HG03457 (cell line): ENCODE measurements at regions not wholly inside any gene's neighbourhood (a gene's known extent, or its start where the extent isn't known, plus 50 kb on each side); places are given as distances from the start of the nearest gene placed in this dataset.

Experiments used
- ATAC-seq: cut with Tn5 transposase; IDR thresholded peaks from one replicate; pipeline ENCODE4 v1.9.1; 2021; ENCODE audit warnings: moderate number of reproducible peaks; ENCODE audit not compliant: unreplicated experiment

DNA sequence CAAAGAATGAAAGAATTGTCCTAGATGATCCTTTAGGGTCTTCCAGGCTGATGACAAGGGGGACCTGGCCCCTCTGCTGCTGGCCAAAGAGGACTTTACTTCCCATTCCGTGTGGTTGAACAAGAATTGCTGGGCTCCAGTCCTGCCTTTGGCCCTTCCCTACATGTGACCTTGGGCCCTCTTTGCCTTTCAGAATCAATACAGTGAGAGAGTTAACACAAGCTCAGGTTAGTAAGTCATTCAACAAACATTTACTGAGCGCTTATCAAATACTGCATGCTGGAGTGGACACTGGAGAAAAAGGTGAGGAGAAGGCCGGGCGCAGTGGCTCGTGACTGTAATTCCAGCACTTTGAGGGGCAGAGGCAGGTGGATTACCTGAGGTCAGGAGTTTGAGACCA, 113.1 kb downstream of the C9orf50 start:
- ATAC-seq: no peak

DNA sequence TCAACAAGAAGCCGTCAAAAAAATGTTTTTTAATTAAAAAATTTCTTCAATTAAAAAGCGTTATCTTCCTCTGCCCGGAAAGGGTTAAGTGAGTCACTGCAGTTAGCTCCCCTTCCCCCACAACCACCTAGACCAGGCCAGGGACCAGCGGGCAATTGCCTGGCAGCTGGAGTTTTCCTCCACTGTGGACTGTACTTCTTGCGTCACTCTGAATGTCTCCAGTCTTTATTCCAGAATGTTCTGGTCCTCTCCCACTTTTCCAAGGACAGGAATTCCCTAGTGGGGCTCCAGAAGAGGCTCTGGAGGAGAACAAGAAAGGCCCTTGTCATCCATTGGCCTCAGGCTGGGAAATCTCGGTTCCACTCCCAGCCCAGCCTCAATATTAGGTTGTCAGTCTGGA, 114.0 kb downstream of the C9orf50 start:
- no peak for ATAC-seq

DNA sequence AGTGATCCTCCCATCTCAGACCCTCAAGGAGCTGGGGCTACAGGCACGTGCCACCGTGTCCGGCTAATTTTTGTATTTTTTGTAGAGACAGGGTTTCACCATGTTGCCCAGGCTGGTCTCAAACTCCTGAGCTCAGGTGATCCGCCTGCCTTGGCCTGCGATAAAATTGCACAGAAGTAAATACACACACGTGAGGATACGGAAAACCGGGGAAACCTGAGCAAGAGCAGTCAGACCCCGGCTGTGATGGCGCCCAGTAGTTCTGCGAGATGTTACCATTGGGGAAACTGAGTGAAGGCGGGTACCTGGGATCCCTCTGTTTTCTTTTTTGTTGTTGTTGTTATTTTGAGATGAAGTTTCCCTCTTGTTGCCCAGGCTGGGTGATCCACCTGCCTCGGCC, 114.9 kb downstream of the C9orf50 start:
- no peak for ATAC-seq

DNA sequence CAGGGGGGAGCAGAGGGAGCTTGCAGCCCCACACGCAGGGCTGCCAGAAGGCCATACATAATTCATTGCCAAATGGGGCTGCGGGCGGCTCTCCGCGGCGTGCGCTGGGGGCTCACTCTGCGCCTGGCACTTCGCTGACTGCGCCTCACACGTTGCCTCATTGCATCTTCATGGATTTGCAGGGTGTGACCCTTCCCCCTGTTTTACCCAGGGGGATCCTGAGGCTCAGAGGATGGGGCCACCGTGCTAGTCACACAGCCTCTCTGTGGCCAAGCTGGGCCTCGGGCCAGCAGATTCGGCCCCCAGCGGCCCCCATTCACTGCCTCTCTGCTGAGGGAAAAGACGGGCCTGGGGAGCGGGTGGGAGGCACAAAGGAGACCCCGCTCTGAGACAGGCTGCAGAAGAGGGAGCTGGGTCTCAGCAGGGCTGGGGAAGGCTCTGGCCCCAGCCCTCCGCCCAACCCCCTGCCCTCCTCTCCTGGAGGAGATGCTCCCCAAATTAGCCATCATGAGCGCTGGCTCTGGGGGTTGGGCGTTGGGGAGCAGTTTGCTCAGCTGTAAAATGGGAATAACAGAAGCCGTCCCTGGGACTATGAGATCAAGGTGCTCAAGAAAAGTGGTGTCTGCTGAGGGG, 115.5 kb downstream of the C9orf50 start:
- ATAC-seq: no peak

DNA sequence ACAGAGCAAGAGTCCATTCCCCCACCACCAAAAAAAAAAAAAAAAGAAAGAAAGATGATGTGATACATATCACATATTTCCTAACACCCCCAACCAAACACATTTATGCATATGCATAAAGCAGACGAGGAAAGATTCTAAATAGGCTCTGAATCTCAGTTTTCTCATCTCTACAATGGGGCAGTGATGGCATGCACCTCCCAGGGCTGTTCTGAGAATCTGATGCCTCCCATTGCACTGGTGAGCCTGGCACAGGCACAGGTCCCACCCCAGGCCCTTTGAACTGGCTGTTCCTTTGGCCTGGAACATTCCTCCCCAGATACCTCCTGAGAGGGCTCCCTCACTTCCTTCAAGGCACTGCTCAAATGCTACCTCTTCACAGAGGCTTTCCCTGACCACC, 116.5 kb downstream of the C9orf50 start:
- ATAC-seq: no peak

DNA sequence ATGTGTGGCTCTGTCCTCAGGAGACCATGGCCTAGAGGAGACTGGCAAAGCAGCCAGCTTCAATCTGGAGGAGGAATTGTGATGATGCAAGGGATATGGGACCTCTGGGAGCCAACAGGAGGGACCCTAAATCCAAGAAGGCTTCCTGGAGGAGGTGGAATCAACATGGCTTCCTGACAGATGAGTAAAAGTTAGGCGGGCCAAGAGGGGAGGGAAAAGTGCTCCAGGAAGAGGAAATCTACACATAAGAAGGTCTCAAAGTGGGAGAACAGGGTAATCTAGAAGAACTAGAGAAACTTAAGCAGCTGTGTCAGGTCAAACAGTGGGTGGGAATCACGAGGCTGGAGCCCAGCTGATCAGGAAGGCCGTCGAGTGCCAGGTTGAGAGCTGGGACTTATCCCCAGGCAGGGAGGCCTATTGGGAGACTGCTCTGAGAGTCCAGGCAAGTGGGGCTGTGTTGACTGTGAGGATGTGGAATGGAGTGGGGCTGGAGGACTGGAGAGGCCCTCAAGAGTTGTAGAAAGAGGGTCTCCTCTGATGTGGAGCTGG, 119.1 kb downstream of the C9orf50 start:
- no peak for ATAC-seq

DNA sequence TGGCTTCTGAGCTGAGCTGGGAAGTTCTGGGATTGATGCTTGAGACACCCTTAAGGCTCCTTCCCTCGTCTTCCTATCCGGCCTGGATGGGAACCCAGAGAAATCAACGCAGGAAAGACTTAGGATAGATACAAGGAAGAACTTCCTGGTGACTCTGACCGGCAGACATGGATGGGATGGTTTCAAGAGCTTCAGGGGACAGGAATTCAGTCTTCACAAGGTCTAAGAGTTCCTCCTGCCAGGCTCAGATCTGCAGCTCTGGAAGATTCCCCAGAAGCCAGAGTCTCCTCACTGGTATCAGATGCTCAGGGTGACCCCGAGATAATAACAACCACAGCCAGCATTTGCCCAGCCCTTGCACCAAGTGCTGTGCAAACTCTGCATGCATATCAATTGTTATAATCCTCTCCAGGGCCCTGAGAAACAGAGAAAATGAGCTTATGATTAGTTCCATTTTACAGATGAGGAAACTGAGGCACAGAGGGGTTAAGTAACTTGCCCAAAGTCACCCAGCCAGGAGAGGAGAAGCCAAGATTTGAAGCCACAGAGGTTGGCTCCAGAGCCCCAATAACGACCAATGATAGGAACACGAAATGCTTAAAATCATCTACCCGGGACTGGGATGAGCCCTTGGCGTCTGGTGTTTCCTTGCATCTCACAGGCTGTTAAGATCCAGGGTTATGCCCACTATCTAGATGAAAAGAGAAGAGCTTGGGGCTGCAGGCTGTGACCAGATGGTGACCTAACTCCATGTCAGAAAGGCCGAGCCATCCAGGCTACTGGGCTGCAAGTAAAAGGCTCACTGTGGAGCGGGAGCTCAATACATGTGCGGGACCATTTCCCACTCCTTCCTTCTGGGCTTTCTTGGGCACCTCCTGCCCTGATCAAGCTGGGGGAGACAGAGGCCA, 119.8 kb downstream of the C9orf50 start:
- no peak for ATAC-seq

DNA sequence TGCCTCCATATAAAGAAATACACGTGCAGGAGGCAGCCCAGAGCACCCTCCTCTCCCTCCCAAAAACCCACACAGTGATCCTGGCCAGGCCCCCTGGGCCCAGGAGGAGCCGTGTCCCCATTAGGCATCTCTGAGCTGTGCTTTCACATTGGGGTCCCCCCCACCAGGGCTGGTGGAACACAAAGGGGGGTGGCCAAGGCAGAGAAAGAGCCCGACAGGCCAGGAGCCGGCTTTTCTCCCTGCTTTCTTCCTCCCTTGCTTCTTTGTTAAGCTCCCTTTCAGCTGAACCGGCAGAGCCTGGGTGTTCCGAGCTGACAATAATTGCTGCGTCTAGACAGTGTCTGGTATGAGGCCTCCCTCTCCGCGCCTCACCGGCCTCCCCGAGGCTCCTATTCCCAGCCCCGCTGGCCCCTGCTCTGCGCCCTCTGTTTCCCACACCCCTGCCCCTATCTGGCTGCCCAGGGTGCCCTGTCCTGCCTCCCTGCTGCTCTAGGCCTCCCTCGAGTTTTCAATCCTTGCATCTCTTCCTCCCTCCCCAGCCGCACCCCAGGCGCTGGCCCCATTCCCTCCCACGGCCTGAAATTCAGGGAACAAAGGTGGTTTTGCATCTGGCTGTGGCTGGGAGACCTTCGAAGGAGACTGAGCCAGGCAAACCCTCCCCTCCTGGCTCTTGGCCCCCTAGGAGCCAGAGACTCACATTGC, 120.6 kb downstream of the C9orf50 start:
- no peak for ATAC-seq

DNA sequence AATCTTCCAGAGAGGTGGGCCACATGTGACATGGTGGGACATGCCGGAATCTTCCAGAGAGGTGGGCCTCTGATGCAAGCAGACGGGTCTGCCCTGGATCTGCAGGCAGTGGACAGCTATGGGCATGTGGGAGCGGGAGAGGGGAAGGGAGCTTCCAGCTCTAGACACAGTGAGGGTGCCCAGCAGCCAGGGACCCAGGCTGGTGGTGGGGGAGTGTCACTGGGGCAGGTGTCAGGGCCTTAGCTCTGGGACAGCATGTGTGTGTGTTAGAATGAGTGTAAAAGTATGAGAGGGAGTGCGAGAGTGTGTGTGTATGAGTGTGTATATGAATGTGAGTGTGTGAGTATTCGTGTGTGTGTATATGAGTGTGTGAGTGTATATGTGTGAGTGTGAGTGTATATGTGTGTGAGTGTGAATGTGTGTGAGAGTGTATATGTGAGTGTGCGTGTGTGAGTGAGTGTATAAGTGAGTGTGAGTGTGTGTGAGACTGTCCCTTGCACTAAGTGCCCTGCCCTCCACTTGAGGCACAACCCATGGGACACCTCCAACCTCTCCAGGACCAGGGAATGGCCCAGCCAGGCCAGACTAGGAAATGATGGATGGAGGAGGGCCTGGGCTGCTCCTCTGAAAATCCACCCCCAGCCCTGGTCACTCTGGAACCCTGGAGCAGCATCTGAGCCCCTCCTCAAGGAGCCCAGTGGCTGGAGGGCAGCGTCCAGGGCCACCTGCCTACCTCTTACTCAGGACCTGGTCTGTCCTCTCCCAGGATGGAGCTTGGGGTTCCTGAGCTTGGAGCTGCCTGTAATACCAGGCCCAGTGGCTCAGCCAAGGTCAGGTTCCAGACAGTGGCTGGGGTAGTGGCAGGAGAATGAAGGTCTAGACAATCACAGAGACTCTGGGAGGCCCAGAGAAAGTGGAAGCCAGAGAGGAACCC, 122.2 kb downstream of the C9orf50 start:
- no peak for ATAC-seq

DNA sequence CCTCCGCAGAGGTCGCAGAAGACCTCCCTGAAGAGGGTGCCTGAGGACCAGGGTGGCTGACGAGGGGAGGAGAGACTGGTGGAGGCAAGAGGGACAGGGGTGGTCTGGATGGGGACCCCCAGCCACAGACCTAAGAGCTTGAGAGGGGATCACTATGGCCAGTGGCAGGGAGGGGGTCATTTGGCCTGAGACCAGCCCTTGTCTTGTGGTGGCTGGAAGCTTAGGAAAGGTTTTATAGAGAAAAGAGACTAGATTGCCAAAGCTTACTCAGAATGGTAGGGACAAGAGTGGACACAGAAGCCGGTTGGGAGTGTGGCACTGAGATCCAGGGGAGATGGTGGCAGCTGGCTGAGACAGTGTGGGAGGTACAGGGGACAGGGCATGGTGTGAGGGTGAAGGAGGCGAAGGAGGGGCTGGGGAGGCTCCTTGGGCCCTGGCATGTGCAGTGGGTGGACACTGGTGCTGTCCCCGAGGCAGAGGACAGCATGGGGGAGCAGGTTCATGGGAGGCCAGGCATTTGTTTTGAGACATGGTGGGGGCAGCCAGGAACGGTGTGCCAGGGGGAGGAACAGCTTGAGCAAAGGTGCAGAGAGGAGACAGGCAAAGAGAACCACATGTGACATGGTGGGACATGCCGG, 123.0 kb downstream of the C9orf50 start:
- ATAC-seq: no peak

DNA sequence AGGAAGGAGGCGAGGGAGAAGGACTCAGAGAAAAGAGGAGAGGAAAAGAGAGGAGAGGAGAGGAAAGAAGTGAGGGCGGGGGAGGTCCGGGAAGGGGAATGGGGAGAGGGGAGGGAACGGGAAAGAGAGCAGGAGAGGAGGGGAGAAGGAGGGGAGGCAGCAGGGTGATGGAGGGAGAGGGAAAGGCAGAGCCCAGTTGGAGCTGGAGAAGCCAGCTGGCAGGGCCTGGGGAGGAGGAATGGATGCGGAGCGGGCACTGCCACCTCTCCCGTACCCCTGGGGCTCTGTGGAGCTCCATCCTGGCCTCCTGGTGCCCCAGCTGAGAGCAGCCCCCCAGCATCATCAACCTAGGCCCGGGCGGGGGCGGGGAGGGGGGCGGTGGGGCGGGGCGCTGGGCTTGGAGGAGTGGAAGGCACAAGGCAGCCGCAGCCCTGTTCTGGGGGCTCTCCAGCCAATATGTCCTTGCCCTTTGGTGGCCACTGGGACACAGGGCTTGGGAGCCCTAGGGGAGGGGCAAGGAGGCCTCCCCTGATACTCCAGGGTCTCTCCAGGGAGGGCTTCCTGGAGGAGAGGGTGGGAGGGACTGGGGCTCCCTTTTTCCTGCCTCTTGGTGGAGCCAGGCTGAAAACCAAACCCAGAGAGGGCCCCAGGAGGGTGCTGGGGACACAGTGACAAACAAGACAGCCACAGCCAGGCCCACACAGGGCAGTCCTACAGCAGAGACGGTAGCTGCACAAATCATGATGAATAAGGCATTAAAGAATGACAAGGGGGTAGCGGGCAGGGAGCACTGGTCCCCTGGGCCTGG, 123.7 kb downstream of the C9orf50 start:
- ATAC-seq: no peak

DNA sequence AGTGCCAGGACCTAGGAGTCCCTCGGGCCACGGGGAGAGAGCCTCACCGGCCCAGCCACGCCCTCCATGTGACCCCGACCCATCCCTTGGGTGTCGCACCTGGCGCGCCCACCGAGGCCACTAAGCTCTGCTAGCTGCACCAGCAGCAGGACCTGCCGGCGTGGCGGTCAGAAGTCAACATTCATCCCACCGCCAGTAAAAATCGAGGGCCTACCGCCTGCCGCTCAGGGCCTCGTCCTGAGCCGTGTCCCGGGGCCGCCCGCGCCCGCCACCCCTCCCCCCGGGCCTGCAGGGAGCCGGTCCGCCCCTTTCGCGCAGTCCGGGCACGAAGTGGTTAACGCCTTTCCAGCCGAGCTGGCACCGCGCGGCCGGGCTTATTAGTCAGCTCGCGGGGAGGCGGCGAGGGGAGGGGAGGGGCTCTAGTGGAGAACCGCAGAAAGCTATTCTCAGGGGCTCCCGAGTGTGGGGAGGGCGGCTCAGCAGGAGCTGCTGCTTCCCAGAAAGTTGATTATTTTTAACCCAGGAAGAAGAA, 124.4 kb downstream of the C9orf50 start:
- ATAC-seq: no peak

DNA sequence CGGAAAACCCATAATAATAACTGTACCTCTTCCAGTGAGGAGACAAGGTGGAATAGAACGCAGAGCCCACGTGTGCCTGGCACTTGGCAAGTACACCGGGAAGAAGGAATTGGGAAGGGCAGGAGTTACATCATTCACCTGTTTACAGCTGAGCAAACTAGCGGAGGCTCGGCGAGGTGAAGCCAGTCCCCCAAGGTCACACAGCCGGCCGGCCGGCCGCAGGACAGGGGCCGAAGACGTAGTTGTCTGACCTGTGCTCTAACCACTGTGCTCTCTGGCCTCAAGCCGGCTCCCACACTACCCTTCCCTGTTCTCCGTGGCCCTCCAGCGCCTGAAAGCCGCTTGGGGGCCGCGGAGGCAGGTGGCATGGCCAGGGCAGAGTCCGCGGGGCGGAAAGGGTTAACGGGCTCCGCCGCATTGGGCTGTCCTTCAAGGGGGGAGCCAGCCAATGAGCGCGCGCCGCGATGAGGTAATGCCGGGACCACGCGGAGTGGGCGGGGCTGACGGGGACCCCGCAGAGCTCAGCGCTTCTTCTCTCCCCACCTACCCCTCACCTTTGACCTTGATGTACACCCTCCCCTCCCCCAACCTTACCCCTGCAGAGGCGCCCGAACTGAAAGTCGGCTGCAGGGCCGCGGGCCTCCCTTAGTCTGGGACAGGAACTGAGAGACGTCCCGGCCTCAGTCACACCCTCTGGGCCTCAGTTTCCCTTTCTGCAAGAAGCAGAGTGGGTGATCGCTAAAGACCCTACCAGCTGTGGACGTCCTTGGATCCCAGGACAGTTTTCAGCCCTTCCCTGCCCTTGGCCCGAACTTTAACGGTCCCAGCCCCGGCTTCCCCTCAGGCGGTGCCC, 125.1 kb downstream of the C9orf50 start:
- ATAC-seq: no peak

DNA sequence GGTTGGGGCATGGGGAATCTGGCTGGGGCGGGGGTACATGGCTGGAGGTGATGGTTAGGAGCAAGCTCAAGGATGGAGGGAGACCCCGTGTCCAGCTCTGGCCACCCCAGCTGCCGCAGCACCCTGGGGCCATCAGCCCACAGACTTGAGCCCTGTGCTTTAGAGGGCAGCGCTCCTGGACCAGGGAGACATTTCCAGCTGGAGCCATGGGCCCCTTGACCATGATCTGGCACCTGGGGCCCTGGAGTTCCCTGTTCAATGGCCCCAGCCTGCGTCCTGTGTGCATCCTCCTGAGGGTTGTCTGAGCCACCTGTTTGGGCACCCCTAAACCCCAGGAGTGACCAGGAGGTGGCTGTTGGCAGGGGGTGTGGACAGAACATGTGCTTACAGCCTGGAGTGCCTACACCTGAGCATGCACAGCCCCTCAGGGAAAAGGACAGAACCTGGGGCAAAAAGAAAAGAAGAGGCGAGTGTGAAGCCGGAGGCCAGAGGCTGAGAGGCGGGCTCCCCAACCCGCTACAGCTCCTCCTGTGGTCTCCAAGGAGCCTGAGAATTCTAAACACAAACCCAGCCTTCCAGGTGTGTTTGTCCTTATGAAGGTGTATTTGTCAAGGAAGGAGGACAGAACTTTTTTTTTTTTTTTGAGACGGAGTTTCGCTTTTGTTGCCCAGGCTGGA, 126.7 kb downstream of the C9orf50 start:
- ATAC-seq: no peak

DNA sequence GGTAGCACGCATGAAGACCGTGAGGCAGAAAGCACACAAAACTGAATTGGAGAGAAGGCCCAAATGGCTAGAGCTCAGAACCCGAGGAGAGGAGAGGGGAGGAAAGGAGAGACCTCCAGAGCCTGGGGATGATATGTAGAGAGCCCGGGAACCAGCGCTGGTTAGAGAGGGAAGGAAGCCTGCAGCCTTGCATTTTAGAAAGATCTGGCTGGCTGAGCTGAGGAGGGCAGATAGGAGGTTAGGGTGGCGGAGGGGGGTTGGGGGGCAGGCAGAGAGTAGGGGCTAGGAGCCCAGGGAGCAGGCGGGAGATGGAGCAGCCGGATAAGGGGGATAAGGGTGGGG, 127.2 kb downstream of the C9orf50 start:
- ATAC-seq: no peak

DNA sequence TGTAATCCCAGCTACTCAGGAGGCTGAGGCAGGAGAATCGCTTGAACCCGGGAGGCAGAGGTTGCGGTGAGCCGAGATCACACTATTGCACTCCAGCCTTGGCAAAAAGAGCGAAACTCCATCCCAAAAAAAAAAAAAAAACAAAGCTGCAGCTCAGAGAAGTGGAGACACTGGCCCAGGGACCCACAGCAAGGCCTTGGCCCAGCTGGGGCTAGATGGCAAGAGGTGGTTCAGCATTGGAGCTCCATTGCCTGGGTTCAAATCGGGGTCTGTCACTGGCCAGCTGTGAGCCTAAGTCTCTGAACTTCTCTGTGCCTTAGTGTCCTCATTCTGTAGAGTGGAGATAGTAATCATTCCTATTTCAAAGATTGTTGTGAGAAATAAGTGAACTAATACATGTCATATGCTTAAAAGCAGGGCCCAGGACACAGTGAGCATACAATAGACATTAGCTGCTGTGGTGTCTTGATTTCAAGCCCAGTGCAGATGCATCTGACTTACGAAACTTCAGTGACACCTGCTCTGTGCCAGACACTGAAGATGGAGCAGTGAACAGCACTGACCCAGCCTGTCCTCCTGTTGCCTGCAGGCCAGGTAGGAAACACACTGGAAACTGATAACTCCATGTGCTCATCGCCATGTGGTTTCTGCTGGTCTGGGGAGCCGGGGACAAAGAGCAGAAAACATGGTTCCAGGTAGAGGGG, 127.7 kb downstream of the C9orf50 start:
- ATAC-seq: no peak

DNA sequence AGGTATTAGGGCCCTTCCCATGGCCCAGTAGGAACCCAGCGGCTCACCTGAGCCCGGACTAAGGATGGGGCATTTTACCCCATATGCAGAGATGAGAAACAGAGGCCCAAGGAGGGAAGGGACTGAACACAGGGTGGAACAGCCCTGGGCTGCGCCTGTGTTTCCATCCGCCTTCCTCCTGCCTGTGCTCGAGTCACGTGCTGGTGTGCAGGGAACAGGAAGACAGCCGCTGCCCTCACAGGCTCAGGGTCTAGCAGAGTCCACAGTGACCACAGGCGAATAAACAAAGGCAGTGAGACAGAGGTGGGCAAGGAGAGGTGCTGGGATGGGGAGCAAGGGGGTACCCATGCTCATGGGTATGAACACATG, 129.4 kb downstream of the C9orf50 start:
- ATAC-seq: no peak
